COR-L47 (cell line): ENCODE measurements at regions not wholly inside any gene's neighbourhood (a gene's known extent, or its start where the extent isn't known, plus 50 kb on each side); places are given as distances from the start of the nearest gene placed in this dataset.

Experiments used
- DNase-seq: peaks from one replicate; lab custom pipeline; 2025; lab: John Stamatoyannopoulos, UW

DNA sequence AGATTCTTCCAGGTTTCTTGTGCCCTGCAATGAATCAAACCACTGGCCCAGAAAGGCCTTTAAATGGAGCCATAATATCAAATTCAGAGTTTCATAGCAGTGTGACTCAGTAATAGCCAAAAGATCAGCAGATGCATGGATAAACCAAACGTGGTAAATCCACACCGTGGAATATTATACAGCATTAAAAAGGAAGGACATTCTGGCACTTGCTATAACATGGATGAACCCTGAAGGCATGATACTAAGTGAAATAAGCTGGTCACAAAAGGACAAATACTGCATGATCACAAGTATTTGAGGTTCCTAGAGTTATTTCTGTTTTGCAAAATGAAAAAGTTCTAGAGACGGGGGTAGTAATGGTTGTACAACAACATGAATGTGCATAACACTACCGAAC lies 140.1 kb downstream of the TOMM20 start:
- no peak for DNase-seq

DNA sequence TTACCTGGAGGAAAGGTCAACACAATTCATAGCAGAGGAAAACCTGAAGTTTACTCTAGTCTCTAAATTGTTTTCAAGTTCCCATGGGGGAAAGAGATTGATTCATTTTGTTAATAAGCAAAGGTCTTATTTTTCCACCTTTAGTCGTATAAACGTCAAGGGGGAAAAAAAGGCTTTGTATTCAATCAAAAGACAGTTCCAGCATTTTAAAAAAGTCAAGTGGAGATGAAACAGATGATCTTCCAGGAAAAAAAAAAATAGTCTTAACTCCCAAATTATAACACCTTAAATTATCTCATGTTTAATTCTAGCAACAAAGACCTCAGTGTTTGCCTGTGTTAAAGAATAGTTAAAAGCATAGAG lies 140.5 kb downstream of the TOMM20 start:
- DNase-seq = no peak

DNA sequence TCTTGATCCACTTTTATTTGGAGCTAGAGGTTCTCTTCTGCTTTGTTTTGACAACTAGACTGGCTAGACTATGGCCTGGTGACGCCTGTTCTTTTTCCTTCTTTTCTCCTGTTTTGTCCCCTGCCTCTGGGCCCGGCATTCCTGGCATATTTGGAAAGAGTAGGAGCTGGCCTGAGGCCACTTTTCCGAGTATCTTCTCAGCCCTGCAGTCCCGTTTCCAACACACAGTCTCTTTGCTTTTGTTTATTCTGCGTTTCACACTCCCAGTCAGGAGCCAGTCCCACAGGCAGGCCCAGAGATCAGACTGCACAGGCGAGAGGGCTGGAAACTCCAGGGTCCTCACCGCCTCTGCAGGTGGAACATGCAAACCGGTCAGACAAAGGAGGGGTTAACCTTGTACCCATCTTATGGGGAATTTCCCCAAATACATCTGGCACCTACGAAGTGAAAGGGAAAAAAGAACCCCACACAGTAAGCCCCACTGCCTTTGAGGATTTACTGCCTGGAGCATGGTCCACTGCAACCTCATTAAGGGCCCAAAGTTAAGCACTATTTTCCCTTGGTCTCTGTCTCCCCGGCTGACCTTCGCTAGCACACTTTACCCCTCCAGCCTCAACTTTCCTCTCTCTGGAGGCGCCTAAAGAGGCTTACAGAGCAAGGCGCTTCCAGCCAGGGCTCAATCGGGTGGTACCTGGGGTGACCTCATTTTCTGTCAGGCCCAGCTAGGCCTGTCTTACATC lies 141.1 kb downstream of the TOMM20 start:
- DNase-seq = no peak

DNA sequence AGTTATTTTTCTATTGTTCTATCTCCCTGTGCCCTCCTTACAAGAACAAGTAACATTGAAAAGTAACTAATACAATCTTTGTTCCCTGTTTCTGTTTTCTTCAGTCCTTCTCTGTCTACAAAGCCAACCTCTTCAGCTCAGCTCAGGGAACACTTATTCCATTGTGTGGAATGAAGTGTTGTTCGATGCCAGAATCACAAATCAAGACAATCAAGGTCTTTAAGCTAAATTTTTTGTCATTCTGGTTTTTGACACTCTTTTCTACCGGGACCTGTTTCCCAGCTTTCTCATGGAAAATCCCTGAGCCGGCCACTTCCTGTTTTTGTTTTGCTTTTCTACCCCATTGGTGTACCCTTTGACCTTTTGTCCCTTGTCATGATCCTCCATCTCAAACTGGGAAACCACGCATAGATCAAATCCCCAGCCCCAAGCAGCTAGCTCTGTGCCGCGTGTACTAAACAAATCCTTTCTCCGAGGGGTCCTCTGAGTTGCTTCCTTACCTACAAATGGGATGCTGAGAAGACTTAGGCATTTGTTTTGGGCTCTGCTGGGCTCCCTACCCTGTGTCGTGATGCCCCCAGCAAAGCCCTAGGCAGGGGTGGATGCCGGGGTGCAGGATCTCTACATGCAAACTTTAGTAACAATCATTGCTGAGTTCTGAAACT lies 141.8 kb downstream of the TOMM20 start:
- no peak for DNase-seq

DNA sequence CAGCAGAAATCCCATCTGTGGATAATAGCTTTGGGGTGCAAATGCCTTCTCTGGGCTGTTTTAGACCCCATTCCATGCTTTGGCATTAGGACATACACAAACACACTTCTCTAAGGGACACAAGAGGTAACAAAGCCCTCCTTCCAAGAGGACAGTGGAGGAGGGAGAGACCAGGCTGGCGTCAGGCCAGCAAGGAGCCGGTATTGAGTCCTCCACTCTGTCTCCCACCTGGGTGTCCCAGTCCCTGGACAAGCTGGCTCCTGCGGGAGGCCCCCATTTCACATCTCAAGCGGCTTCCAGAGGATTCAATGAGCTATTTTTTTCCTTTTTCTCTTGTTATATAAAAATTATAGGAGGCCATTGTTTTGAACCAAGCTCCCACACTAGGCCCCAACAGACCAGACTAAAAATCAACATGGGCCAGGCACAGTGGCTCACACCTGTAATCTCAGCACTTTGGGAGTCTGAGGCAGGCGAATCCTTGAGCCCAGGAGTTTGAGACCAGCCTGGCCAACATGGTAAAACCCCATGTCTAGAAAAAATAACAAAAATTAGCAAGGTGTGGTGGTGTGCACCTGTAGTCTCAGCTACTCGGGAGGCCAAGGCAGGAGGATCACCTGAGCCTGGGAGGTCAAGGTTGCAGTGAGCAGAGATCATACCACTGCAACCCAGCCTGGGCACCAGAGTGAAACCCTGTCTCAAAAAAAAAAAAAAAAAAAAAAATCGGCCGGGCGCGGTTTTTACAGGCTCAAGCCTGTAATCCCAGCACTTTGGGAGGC lies 142.9 kb downstream of the TOMM20 start:
- DNase-seq = no peak

DNA sequence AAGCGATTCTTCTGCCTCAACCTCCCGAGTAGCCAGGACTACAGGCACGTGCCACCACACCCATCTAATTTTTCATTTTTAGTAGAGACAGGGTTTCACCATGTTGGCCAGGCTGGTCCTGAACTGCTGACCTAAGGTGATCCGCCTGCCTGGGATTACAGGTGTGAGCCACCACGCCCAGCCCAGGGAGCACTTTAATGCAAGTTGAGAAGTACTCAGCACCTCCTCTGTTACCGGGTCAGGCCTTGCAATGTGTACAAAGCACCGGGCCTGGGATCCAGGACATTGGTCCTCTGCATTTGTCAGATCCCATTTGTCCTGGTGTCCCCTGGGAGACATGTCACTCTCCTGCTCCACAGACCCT lies 143.6 kb downstream of the TOMM20 start:
- DNase-seq = no peak

DNA sequence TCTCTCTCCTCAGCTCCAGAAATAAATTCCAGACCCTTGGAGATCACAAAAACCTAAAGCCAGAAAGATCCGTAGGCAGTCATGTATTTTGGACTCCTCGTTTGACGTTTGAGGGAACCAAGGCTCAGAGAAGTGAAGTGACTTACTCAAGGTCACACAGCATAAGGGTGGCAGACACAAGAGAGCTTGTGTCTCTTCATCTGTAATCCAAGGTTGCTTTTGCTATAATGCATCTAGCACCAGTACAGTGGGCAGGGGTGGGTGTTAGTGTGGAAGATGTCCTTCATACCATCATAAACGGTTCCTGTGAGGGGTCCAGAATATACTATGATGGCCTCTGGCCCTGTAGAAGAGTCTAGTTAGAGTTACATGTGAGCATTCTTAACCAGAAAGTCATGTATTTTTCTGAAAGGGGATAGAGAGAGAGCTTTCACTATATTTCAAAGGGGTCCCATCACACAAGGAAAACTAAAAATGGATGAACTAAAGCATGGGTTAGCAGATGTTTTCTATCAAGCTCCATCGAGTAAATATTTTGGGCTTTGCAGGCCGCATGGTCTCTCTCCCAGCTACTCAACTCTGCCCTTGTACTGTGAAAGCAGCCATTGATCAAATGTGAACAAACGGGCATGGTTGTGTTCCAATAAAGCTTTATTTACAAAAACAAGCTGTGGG lies 144.9 kb downstream of the TOMM20 start:
- no peak for DNase-seq

DNA sequence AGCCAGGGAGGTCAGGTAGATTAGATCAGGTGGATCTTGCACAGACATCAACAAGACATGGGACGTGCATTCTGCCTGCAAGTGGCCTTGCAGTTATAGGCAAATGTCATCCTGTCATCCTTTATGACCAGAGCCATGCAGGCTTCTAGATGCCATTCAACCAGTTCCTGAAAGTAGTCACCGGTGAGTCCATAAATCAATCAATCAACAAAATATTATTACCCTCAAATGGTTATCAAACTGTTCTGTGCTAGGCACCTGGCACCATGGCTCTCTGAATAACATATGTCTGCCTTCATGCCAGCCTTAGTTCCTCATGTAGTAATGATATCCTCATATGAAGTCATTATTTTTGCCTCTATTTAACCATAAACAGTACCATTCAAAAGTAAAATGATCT lies 146.9 kb downstream of the TOMM20 start:
- no peak for DNase-seq

DNA sequence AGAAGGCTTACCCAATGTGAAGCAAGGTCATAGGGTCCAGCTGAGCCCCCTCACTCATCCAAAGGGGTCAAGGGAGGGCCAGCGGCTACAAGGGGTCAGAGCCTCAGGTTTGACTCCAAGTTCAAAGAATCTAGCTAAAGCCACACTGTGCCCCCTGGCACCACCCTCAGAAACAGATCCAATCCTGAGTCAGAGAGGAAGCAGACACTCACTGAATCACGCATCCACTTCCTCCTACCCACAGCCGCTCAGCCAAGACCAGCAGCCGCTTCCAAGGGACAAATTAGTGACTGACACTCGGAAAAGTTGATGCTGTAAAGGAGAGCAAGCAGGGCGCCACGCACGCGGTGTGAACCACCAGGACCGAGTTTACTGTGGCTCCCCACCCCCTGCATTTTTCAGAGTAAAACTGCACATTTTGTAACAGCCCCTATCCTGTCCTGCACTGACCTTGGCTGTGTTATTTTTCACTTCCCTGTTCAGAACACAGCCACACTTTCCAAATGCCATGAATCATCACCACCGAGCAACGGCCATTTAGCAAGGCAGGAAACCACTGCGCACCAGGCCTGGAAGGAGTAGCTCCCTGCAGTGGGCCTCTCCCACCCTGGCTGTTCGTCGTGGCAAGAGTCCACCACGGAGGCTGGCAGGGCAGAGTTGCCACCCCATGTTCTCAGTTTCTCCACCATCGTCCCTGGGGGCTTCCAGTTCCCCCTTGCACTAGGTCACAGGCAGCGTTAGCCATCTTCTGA lies 147.8 kb downstream of the TOMM20 start:
- DNase-seq = no peak

DNA sequence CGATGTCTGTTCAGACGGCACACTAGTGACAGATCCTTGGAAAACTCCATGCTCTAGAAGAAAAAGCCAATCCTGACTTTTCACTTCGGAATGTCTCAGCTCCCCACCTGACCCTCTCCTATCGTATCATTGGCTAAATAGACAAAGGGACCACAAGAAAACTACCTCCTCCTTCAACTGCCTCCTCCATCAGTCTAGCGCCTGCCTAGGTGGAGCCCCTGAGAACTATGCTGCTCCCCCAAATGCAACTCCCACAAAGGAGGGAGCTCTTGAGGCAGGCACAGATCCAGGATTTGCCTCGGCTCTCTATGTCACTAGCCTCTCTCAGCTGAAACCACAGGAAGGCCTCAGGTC lies 148.4 kb downstream of the TOMM20 start:
- no peak for DNase-seq

DNA sequence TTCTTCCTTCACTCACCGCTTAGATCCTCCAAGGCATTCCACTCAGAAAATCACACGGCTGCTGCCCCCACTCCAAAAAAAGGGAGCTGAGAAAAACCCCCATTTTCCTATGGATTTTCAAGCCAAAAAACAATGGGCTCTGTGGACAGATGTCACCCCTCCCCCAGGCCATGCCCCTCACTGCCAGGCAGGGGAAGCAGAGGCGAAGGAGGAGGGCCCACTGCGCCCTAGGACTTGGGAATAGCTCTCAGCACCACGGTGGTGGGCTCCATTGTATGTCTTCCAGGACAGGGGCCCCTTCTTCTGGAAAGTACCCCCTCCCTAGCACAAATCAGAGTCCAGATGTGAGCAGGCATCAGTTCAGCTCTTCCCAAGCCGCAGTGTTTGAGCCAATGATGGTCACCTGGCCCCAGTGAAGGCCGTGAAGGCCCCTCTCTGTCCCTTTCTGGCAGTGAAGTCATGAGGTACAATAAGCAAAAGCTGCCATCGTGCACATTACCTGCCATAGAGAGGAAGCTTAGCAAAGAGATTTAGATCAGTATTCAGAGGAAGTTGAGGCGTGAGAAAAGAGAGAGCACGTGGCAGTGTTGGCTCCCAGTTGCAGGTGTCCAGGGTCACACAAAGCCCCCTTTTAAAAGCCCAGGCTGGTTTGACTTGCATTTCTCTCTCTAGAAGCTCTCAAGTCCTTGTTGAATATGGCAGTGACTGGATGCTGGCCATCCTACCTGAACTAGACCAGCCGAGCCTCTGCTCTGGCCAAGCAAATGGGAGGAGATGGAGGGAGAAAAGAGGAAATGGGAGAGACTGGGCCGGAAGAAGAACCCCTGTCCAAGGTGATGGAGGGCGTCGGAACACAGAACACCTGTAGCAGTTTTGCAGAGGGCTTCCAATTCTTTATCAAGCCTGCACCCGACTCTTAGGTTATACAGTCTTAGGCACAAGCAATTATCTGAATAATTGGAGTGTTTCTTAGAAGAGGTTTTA lies 149.0 kb downstream of the TOMM20 start:
- no peak for DNase-seq

DNA sequence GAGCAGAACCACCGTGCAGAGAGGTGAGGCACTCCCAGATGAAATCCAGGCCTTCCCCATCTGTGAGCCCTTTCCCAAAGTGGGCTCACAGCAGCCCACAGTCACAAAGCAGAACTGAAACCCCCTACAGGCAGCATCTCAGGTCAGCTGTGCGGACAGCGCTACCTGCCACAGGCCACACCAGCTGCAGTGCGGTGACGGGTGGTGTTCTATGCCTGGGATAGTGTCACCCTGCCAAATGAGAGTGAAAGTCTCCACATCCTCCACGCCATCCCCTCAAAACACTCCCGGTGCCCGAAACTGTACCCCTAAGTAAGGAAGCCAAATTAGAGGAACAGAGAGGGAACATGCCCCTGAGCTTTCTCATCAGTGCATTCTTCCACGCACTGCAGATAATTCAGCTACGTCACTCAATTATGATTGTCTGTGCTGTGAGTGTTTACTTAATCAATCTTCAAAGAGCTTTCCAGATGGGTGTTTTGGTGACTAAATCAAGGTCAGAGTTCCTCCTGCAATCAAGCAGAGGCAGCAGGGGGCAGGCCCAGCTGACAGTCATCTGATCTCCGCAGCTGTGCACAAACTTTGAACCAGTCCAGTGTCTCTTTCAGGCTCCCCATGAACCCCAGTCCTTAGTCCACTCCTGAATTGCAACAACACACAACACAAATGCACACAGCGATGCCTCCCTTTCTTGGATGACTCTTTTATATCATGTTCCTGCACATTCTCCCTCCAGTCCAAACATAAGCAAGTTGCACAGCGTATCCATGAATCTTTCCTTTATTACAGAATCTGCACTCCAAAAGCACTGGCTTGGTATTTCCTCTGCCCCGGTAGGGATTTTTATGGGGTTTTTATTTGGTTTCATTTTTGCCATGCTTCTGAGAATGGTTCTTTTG lies 150.0 kb downstream of the TOMM20 start:
- DNase-seq = peak; percentile 73

DNA sequence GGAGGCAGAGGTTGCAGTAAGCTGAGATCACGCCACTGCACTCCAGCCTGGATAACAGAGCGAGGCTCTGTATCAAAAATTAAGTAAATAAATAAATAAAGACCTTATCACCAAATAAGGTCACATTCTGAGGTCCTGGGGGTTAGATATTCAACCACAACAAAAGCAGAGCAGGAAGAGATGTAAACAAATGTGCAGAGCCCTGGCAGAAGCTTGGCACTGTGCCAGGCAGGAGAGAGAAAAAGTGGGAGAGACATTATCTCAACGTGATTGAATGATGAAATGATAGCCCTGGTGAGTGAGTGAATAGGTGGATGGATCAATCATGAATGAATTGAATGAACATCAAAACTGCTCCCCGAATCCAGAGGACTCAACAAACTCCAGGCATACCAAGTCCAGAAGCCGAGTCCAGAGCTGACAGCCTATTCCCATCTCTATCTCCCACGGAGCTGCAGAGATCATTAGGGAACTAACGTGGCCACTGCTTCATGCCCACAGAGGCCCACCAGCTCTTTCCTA lies 150.7 kb downstream of the TOMM20 start:
- DNase-seq = no peak

DNA sequence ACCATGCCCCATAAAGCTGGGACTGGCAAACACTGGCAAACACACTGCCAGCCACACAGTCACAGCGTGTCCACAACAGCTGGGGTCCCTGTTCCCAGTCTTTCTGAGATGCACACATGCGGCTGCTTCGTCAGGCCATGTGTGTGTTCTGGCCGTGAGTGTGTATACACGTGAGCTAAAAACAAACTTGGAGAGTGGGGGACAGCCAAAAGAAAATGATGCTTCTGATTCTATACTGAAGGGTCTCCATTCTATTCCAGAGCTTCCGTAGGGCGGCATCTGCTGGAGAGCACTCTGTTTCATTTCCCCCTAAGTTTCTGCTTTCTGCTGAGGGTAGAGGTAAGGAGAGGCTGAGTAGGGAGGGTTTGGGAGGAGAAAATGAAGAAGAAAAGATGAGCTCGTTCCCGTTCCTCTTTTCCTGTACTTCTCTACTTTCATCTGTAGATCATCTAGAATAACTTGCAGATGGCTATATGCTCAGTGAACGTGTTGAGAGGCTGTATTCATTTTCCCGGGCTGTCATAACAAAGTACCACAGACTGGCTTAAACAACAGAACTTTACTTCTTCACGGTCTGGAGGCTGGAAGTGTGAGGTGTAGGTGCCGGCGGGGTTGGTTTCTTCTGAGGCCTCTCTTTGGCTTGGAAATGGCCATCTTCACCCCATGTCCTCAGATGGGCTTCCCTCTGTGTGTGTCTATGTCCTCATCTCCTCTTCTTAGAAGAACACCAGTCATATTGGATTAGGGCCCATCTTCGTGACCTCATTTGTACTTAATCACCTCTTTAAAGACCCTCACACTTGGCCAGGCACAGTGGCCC lies 151.6 kb downstream of the TOMM20 start:
- DNase-seq = no peak

DNA sequence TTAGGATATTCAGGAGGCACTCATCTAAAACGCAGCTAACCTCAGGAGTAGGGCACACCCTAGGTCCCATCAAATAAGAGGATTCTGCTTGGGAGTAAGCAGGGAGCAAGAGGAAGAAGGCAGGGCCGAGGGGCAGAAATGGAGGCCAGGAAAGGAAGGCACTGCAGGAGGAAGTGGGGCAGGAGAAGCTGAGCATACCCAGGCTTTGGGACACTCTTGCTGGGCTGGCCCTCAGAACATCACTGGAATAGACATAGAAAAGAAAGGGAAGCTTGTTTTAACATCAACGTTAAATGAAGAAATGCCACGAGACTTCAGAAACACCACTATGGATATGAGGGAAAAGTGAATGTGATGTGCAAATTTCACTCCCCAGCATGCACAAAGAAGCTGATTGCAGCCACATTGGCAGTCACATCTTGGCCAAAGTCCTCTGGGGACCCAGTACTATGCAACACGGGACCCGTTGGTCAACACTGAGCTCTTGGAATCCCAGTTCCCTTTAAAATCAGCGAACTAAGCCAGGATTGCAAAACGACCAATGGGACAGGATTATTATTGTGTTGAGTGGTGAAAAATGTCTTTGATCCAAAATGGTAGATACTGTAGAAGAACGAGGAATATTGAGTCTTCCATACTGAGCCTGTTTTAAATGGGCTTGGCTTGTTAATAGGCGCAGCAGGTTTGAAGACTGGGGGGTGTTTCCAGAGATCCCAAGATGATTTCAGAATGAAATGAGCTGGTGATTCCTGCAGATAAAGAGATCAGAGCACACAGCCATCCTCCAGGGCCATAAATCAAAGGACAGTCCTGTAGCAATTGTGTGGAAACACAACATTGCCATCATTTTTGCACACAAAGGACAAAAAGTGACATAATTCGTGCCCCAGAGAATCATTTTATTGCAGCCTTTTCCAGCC lies 152.4 kb downstream of the TOMM20 start:
- DNase-seq = no peak

DNA sequence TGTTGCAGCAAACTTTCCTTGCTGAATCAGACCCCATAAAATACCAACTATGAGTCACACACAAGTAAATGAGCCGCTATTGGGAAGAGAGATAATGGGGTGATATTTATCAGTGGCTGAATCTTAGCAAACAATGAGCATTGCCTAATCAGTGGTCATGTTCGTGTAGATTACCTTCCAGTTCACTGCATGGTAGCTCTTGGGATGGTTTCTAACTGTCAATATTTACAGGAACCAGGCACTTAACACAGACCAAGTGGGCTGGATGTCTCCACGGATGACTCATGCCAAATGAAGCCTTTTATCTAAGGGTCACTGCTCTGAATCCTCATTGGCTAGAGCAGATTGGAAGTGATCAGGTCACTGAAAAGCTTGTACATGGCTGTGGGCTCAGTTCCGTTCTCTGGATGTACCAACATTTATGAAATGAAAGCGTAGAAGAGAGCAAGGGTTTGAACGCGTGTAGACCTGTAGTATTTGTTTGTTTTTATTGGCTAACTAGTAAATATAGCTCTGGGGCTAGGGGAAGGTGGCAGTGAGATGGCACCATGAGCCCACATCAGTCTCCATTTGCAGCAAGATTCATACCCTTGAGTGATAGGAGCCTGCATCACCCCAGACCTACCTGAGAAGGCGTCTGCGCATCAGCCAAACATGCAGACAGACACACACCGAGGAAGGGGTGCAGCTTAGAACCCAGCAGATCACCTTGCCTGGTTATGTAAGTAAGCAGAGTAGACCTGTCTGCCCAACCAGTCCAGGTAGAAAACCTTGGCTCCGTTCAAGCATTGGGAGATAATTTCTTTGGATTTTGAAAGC lies 153.3 kb downstream of the TOMM20 start:
- peak; percentile 54 for DNase-seq
